ENCODE measurements at regions not wholly inside any gene's neighbourhood (a gene's known extent, or its start where the extent isn't known, plus 50 kb on each side); places are given as distances from the start of the nearest gene placed in this dataset.

GRCh38 chr13:99869830-99870229 lies 101.7 kb downstream of the ZIC5 start:
- Histone ChIP-seq H3K18ac (ENCODE audit: insufficient read length, low read depth, low read length) (no peak overlapping the region), H3K23me2 (ENCODE audit: insufficient read length, low read depth, low read length, poor library complexity, severe bottlenecking) (no peaks in the 10 kb centered on the region), H3K79me2 (ENCODE audit: insufficient read depth, low read length) (no peaks in the 10 kb centered on the region), H4K20me1 (ENCODE audit: control insufficient read depth, insufficient read depth, insufficient read length) (no peaks in the 10 kb centered on the region), H3K9ac (ENCODE audit: extremely low read depth, insufficient read length, low read length) (no peak overlapping the region), H3K79me1 (ENCODE audit: insufficient read depth, low read depth, low read length, poor library complexity, severe bottlenecking) (no peaks in the 10 kb centered on the region), H2BK15ac (ENCODE audit: low read depth, low read length) (no peak overlapping the region), H3K23ac (ENCODE audit: insufficient read length, low read depth, low read length) (no peak overlapping the region), H3K56ac (ENCODE audit: insufficient read length, low read depth, low read length) (no peak overlapping the region), H2BK120ac (ENCODE audit: low read depth, low read length, poor library complexity, severe bottlenecking) (no peak overlapping the region), H2AFZ (ENCODE audit: low read length) (no peak overlapping the region), H2BK20ac (ENCODE audit: low read depth, low read length, poor library complexity, severe bottlenecking) (no peak overlapping the region), H2AK5ac (ENCODE audit: insufficient read length, low read length) (no peak overlapping the region), H2BK5ac (ENCODE audit: insufficient read length, low read length) (no peak overlapping the region), H4K5ac (ENCODE audit: insufficient read length, low read depth, low read length) (no peak overlapping the region), H3K4ac (ENCODE audit: low read depth, low read length) (no peak overlapping the region), H3T11ph (ENCODE audit: low read length) (no peak overlapping the region), H4K8ac (replicated peaks; ENCODE audit: insufficient read length, low read depth, low read length) (no peak overlapping the region), H3K14ac (ENCODE audit: insufficient read depth, low read length) (no peak overlapping the region), H3K9me3 (ENCODE audit: control insufficient read depth, low read depth, low read length) (no peaks in the 10 kb centered on the region), H3K4me1 (ENCODE audit: insufficient read depth, low read length) (peaks cover 9% of the 10 kb centered on the region), H2BK12ac (ENCODE audit: insufficient read length, low read depth, low read length) (no peak overlapping the region), H3K27me3 (ENCODE audit: insufficient read depth, low read length) (no peaks in the 10 kb centered on the region), H3K27ac (ENCODE audit: insufficient read length, low read depth, low read length) (no peak overlapping the region), H3K4me2 (ENCODE audit: insufficient read depth, insufficient read length, low read length) (no peak overlapping the region), H4K91ac (ENCODE audit: insufficient read length, low read depth, low read length) (no peak overlapping the region)
- peaks cover 54 to 61% of the 10 kb centered on the region in 2 experiments for H3K4me1 Mint-ChIP-seq
- H3K27me3 Mint-ChIP-seq (ENCODE audit: low read depth): no peaks in the 10 kb centered on the region
- no peak overlapping the region for H3K4me3 Mint-ChIP-seq
- no peak for TF ChIP-seq CTCF (conservative IDR thresholded peaks at IDR 0.05)
- H3K9me3 Mint-ChIP-seq: no peaks in the 10 kb centered on the region
- H3K27ac Mint-ChIP-seq: peak overlapping the region in 1 of 3 experiments; percentile 55; a peak in 1 of 7 replicates
- H3K36me3 Mint-ChIP-seq (ENCODE audit: insufficient read depth in 1 of 3, low read depth in 3 of 3): no peaks in the 10 kb centered on the region
- no peak for DNase-seq
- WGBS (ENCODE audit: extremely low coverage, insufficient read length, low lambda C conversion rate): 100% methylated on average over 1 of the region's 1 CpG

Measured in H9 (cell line).